ENCODE measurements at regions not wholly inside any gene's neighbourhood (a gene's known extent, or its start where the extent isn't known, plus 50 kb on each side); places are given as distances from the start of the nearest gene placed in this dataset.

DNA sequence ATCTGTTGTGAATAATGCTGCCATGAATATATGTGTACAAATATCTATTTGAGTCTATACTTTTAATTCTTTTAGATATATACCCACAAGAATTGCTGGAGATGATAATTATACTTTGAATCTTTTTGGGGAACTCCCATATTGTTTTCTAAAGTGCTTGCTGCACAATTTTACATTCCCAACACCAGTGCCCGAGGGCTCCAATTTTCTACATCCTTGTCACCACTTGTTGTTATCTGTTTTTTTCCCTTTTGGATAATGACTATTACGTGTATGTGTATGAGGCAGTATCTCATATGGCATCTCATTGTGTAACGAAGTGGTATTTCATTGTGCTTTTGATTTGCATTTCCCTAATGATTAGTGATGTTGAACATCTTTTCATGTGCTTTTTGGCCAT is 127.1 kb downstream of the SUDS3 start:
- Histone ChIP-seq H3K23me2 (ENCODE audit: low read depth, low read length) (no peaks in the 10 kb centered on the region), H3K9ac (replicated peaks in 1 of 4; ENCODE audit: extremely low read depth in 1 of 4, low read depth in 3 of 4, low read length in 3 of 4) (no peak overlapping the region), H4K20me1 (replicated peaks in 1 of 2; ENCODE audit: control insufficient read depth in 1 of 2, insufficient read depth in 2 of 2, low read length in 2 of 2) (no peaks in the 10 kb centered on the region), H2AK5ac (ENCODE audit: low read depth, low read length) (no peak overlapping the region), H3K4ac (replicated peaks; ENCODE audit: insufficient read length, low read depth, low read length) (no peak overlapping the region), H2BK5ac (ENCODE audit: low read depth, low read length) (no peak overlapping the region), H3K9me3 (ENCODE audit: insufficient read depth in 2 of 2, low read depth in 1 of 2, low read length in 1 of 2) (no peaks in the 10 kb centered on the region), H3K4me3 (ENCODE audit: extremely low read depth in 1 of 4, insufficient read depth in 2 of 4, low read depth in 3 of 4, low read length in 4 of 4) (no peak overlapping the region), H3K27ac (ENCODE audit: low read depth, low read length) (no peak overlapping the region), H3K14ac (ENCODE audit: insufficient read length) (no peak overlapping the region), H3K56ac (replicated peaks; ENCODE audit: insufficient read length, low read depth, low read length) (no peak overlapping the region), H2BK20ac (ENCODE audit: low read length) (no peak overlapping the region), H3K36me3 (ENCODE audit: control insufficient read depth in 2 of 4, insufficient read depth in 4 of 4, low read length in 3 of 4) (no peaks in the 10 kb centered on the region), H3K18ac (ENCODE audit: extremely low read depth, low read length) (no peak overlapping the region), H2BK15ac (ENCODE audit: low read length) (no peak overlapping the region), H3K4me1 (replicated peaks in 1 of 4; ENCODE audit: control insufficient read depth in 3 of 4, insufficient read depth in 4 of 4, low read length in 3 of 4) (no peaks in the 10 kb centered on the region), H4K8ac (ENCODE audit: extremely low read depth, insufficient read depth, low read length) (no peak overlapping the region), H2AFZ (ENCODE audit: low read length) (no peak overlapping the region), H3K4me2 (ENCODE audit: insufficient read depth in 1 of 2, low read depth in 2 of 2, low read length in 2 of 2) (no peak overlapping the region), H2BK12ac (ENCODE audit: low read depth, low read length) (no peak overlapping the region), H3K23ac (ENCODE audit: insufficient read length) (no peak overlapping the region), H2BK120ac (replicated peaks; ENCODE audit: low read depth, low read length) (no peak overlapping the region), H3K79me2 (ENCODE audit: control insufficient read depth in 1 of 2, insufficient read depth in 2 of 2, low read length in 2 of 2) (no peaks in the 10 kb centered on the region), H3K27me3 (replicated peaks in 1 of 4; ENCODE audit: control insufficient read depth in 3 of 4, extremely low read depth in 1 of 4, insufficient read depth in 3 of 4, low read length in 3 of 4) (no peaks in the 10 kb centered on the region), H3K79me1 (ENCODE audit: low read depth, low read length) (no peaks in the 10 kb centered on the region), H4K5ac (ENCODE audit: insufficient read length, low read depth, low read length) (no peak overlapping the region), H4K91ac (replicated peaks; ENCODE audit: insufficient read length, low read length) (no peak overlapping the region)
- DNase-seq (ENCODE audit: low read depth in 1 of 2, low spot score in 2 of 2), result no peak
- POLR2A ChIA-PET (ENCODE audit: partially characterized antibody), result no interaction called here
- FAIRE-seq, result no peak
- CTCF ChIA-PET (ENCODE audit: partially characterized antibody), result no interaction called here
- 85% methylated on average over 3 of the region's 3 CpGs; no CpG with 5 or more reads in 1 of the 2 experiments for WGBS, 2 experiments (ENCODE audit: extremely low coverage in 1 of 2, insufficient coverage in 1 of 2, insufficient read length in 1 of 2, insufficient replicate concordance in 2 of 2, low coverage in 1 of 2, low lambda C conversion rate in 2 of 2, missing lambda C conversion rate in 1 of 2)
- no peak for TF ChIP-seq BCL11A (IDR thresholded peaks at IDR 0.05; ENCODE audit: low read depth in 2 of 2, low read length in 2 of 2)
- TF ChIP-seq POLR2A (IDR thresholded peaks at IDR 0.05; ENCODE audit: control extremely low read depth in 1 of 2, low read depth in 2 of 2, low read length in 2 of 2), result no peak
- no peak for TF ChIP-seq CBX8 (IDR thresholded peaks at IDR 0.05; ENCODE audit: borderline replicate concordance, low read depth, low read length)
- TF ChIP-seq, protein P1, sequence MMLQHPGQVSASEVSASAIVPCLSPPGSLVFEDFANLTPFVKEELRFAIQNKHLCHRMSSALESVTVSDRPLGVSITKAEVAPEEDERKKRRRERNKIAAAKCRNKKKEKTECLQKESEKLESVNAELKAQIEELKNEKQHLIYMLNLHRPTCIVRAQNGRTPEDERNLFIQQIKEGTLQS (IDR thresholded peaks at IDR 0.05; ENCODE audit: insufficient read depth, low read depth, low read length), result no peak
- no peak for TF ChIP-seq RBBP5 (IDR thresholded peaks at IDR 0.05; ENCODE audit: borderline replicate concordance, low read depth, low read length)
- no peak for TF ChIP-seq PHF8 (conservative IDR thresholded peaks at IDR 0.05; ENCODE audit: low read depth, low read length)
- no peak for TF ChIP-seq SP2 (IDR thresholded peaks at IDR 0.05; ENCODE audit: low read length)
- no peak for TF ChIP-seq TEAD4 (IDR thresholded peaks at IDR 0.05; ENCODE audit: low read depth, low read length)
- TF ChIP-seq HDAC6 (IDR thresholded peaks at IDR 0.05; ENCODE audit: low read depth, low read length), result no peak
- TF ChIP-seq SIX5 (IDR thresholded peaks at IDR 0.05; ENCODE audit: low read depth, low read length), result no peak
- no peak for TF ChIP-seq EZH2 (IDR thresholded peaks at IDR 0.05; ENCODE audit: low read depth, low read length, severe bottlenecking)
- no peak for TF ChIP-seq EGR1 (IDR thresholded peaks at IDR 0.05; ENCODE audit: borderline replicate concordance, low read depth, low read length)
- no peak for TF ChIP-seq POU5F1 (IDR thresholded peaks at IDR 0.05; ENCODE audit: low read depth, low read length)
- no peak for TF ChIP-seq NANOG (IDR thresholded peaks at IDR 0.05; ENCODE audit: insufficient read depth, low read depth, low read length, poor library complexity, severe bottlenecking)
- TF ChIP-seq, protein P2, sequence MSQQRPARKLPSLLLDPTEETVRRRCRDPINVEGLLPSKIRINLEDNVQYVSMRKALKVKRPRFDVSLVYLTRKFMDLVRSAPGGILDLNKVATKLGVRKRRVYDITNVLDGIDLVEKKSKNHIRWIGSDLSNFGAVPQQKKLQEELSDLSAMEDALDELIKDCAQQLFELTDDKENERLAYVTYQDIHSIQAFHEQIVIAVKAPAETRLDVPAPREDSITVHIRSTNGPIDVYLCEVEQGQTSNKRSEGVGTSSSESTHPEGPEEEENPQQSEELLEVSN (IDR thresholded peaks at IDR 0.05), result no peak
